ENCODE measurements at regions not wholly inside any gene's neighbourhood (a gene's known extent, or its start where the extent isn't known, plus 50 kb on each side); places are given as distances from the start of the nearest gene placed in this dataset.

DNA sequence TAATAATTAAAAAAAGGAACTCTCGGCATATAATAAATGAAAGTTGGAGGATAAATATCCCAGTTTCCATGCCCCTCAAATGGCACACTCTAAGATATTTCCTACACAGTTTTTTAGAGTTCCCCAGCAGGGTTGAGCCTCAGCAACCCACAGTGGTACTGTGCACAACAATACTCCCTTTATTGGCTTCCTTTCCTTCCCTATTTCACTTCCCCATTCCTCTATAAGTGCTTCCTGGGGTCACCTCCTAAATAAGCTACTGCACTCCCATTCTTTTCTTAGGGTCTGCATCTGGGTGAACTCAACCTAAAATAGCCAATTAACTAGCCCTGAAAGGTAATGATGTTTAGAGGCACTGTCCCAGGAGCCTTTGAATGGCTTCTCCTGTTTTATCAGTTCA lies 76.4 kb upstream of the NHS start:
- TF ChIP-seq CTCF (IDR thresholded peaks at IDR 0.05 in 2 of 3, conservative IDR thresholded peaks at IDR 0.05 in 1 of 3; ENCODE audit: insufficient read depth in 2 of 3, low read depth in 1 of 3, low read length in 3 of 3) = no peak
- no peak for TF ChIP-seq CREB1 (IDR thresholded peaks at IDR 0.05)
- TF ChIP-seq CREB1 (CRISPR knock-in tag; IDR thresholded peaks at IDR 0.05) = no peak
- no peak for TF ChIP-seq ZNF274 (IDR thresholded peaks at IDR 0.05; ENCODE audit: borderline replicate concordance, low read depth, low read length)
- no peak for TF ChIP-seq GABPB1 (CRISPR knock-in tag; IDR thresholded peaks at IDR 0.05)
- no peak for TF ChIP-seq ZFP36 (IDR thresholded peaks at IDR 0.05; ENCODE audit: low read depth, low read length, partially characterized antibody)
- TF ChIP-seq POLR2A (conservative IDR thresholded peaks at IDR 0.05) = no peak
- no peak for TF ChIP-seq ELF1 (tag; IDR thresholded peaks at IDR 0.05)
- TF ChIP-seq MLLT1 (IDR thresholded peaks at IDR 0.05) = no peak
- TF ChIP-seq EP300 (IDR thresholded peaks at IDR 0.05; ENCODE audit: low read length) = no peak
